WTC11 (cell line): ENCODE measurements at regions not wholly inside any gene's neighbourhood (a gene's known extent, or its start where the extent isn't known, plus 50 kb on each side); places are given as distances from the start of the nearest gene placed in this dataset.

Experiments used
- CTCF ChIP-seq: fragments of 200-600 bp; IDR thresholded peaks from 2 replicates; pipeline ENCODE4 v1.8.0; 2022; ENCODE audit warnings: antibody characterized with exemption
- NR1H2 ChIP-seq: sonication (generic); formaldehyde crosslinking; IDR thresholded peaks from 2 replicates; pipeline ENCODE4 v1.9.0; 2021; ENCODE audit warnings: mild to moderate bottlenecking, moderate library complexity, missing genetic modification reagents
- SMAD3 ChIP-seq: sonication (generic); formaldehyde crosslinking; IDR thresholded peaks from 2 replicates; pipeline ENCODE4 v1.8.0; 2022; ENCODE audit warnings: missing genetic modification reagents, mild to moderate bottlenecking, borderline replicate concordance
- ZNF423 ChIP-seq: fragments of 250-450 bp; sonication (Bioruptor Pico); IDR thresholded peaks from 2 replicates; pipeline ENCODE4 v2.1.2; 2022; ENCODE audit warnings: mild to moderate bottlenecking, moderate library complexity

DNA sequence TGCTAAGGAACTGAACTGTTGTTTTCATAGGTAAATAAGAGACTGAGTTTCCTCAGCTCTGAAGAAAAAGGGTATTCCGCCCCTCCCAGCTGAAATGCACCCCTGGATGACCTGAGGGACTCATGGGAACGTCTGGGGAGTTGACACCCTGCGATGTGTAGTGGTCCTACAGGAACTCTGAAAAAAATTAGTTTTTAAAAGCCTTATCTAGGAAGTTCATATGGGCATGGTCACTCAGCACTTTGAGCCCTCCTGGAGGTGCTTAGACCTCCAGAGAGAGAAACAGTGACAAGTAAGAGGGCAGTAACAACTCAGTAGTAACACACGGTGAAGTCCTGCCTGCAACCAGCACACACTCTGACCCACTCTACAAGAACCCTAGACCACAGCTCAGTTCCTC, 91.2 kb upstream of the CNOT2 start:
- TF ChIP-seq CTCF, result no peak
- no peak for TF ChIP-seq ZNF423 (CRISPR knock-in tag)
- no peak for TF ChIP-seq SMAD3
- TF ChIP-seq NR1H2 (CRISPR knock-in tag), result no peak
